Suprapubic skin (tissue), 4 donors: ENCODE measurements at regions not wholly inside any gene's neighbourhood (a gene's known extent, or its start where the extent isn't known, plus 50 kb on each side); places are given as distances from the start of the nearest gene placed in this dataset.

Experiments
- DNase-seq, 2 donors: peaks; one replicate each; pipeline ENCODE4 v3.0.0-alpha.2; 2019; ENCODE audit warnings: low spot score in 2 of 2
- H3K27ac ChIP-seq: fragments of 200-600 bp; sonication (generic); one replicate; pipeline ENCODE4 v1.5.1; 2019
- H3K27me3 ChIP-seq: fragments of 200-600 bp; sonication (generic); one replicate; pipeline ENCODE4 v1.5.1; 2019
- H3K36me3 ChIP-seq: fragments of 200-600 bp; sonication (generic); one replicate; pipeline ENCODE4 v1.5.1; 2019
- H3K4me1 ChIP-seq: fragments of 200-600 bp; sonication (generic); one replicate; pipeline ENCODE4 v1.5.1; 2019
- H3K4me3 ChIP-seq: fragments of 200-600 bp; sonication (generic); one replicate; pipeline ENCODE4 v1.5.1; 2019; ENCODE audit warnings: mild to moderate bottlenecking
- H3K9me3 ChIP-seq: fragments of 200-600 bp; sonication (generic); one replicate; pipeline ENCODE4 v1.5.1; 2019
- EP300 ChIP-seq: sonication (generic); formaldehyde crosslinking; IDR thresholded peaks from one replicate; pipeline ENCODE4 v1.6.1; 2017; ENCODE audit warnings: antibody characterized with exemption
- POLR2A ChIP-seq, 2 donors: fragments of 450-650 bp; IDR thresholded peaks; one replicate each; pipeline ENCODE4 v1.6.1; 2017; ENCODE audit warnings: antibody characterized with exemption in 2 of 2, mild to moderate bottlenecking in 2 of 2, moderate library complexity in 2 of 2
- POLR2AphosphoS5 ChIP-seq, 3 donors: sonication (generic); formaldehyde crosslinking; IDR thresholded peaks; one replicate each; pipeline ENCODE4 v1.6.1; 2017; ENCODE audit warnings: antibody characterized with exemption in 3 of 3
- WGBS: methylation state at CpG from one replicate; pipeline ENCODE4 v1.1.5; 2018; 5-methylcytosine and 5-hydroxymethylcytosine counted together
- TF ChIP-seq, protein P1 (sequence below), 2 donors: fragments of 200-600 bp in 1 of 2; fragments of 450-650 bp in 1 of 2; sonication (generic) in 1 of 2; IDR thresholded peaks; one replicate each; pipeline ENCODE4 v1.5.1; 2016 to 2019; ENCODE audit warnings: antibody characterized with exemption in 2 of 2, mild to moderate bottlenecking in 1 of 2, moderate library complexity in 1 of 2

DNA sequence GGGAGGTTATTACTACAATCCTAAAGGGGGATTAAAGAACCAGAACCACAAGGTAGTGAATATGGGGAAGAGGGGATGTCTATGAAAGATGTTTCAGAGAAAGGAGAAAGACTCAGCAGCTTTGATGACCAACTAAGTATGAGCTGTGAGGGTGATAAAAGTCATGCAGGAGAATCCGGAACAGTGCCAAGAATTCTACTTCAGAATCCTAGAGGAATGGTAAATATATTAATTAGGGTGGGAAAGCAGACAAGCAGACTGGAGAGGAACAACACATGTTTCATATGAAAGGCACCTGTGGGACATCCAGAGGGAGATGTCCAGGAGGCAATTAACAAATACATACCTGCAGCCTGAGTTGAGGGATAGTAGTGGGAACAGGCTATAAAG is 642.2 kb upstream of the DIPK2B start:
- 59% methylated on average over 1 of the region's 1 CpG for WGBS
- Histone ChIP-seq H3K4me3 (no peak overlapping the region), H3K27me3 (no peaks in the 10 kb centered on the region), H3K9me3 (no peaks in the 10 kb centered on the region), H3K27ac (no peak overlapping the region), H3K4me1 (peaks cover 6% of the 10 kb centered on the region), H3K36me3 (no peaks in the 10 kb centered on the region)
- TF ChIP-seq, protein P1, sequence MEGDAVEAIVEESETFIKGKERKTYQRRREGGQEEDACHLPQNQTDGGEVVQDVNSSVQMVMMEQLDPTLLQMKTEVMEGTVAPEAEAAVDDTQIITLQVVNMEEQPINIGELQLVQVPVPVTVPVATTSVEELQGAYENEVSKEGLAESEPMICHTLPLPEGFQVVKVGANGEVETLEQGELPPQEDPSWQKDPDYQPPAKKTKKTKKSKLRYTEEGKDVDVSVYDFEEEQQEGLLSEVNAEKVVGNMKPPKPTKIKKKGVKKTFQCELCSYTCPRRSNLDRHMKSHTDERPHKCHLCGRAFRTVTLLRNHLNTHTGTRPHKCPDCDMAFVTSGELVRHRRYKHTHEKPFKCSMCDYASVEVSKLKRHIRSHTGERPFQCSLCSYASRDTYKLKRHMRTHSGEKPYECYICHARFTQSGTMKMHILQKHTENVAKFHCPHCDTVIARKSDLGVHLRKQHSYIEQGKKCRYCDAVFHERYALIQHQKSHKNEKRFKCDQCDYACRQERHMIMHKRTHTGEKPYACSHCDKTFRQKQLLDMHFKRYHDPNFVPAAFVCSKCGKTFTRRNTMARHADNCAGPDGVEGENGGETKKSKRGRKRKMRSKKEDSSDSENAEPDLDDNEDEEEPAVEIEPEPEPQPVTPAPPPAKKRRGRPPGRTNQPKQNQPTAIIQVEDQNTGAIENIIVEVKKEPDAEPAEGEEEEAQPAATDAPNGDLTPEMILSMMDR (IDR thresholded peaks at IDR 0.05): no peak
- TF ChIP-seq POLR2AphosphoS5 (IDR thresholded peaks at IDR 0.05): no peak
- no peak for TF ChIP-seq POLR2A (IDR thresholded peaks at IDR 0.05)
- TF ChIP-seq EP300: no peak
- DNase-seq: no peak

DNA sequence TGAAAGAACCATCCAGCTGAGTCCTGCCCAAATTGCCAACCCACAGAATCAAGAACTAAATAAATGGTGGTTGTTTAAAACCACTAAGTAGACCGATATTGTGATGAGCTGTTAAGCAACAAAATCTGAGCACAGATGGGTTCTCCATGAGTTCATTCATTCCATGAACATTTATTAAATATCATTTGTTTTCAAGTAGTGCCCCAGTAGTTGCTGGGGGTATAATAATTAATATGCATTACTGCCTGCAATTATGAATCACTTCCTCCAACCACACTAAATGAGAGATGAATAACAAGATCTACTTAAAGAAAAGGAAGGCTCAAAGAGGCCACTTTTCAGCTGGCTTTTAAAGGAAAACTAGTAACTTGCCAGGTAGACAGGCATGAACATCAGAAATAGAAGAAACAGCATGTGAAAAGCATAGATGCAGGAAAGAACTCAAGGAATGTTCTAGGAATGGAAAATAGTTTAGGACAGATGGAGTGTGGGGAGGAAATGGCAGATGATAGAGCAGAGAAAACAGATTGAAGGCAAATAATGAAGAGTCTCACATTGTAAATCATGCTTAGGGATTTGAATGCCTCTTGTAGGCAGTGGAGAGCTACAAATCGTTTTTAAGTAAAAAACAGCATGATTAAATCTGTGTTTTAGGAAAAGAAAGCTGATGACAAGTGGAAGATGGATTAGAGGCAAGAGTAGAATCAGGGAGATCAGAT is 641.7 kb upstream of the DIPK2B start:
- Histone ChIP-seq H3K4me3 (no peak overlapping the region), H3K36me3 (no peaks in the 10 kb centered on the region), H3K9me3 (no peaks in the 10 kb centered on the region), H3K27ac (no peak overlapping the region), H3K4me1 (peaks cover 6% of the 10 kb centered on the region), H3K27me3 (no peaks in the 10 kb centered on the region)
- no peak for DNase-seq
- TF ChIP-seq POLR2AphosphoS5 (IDR thresholded peaks at IDR 0.05) (no peak), POLR2A (IDR thresholded peaks at IDR 0.05) (no peak)
- WGBS: 39% methylated on average over 2 of the region's 2 CpGs

DNA sequence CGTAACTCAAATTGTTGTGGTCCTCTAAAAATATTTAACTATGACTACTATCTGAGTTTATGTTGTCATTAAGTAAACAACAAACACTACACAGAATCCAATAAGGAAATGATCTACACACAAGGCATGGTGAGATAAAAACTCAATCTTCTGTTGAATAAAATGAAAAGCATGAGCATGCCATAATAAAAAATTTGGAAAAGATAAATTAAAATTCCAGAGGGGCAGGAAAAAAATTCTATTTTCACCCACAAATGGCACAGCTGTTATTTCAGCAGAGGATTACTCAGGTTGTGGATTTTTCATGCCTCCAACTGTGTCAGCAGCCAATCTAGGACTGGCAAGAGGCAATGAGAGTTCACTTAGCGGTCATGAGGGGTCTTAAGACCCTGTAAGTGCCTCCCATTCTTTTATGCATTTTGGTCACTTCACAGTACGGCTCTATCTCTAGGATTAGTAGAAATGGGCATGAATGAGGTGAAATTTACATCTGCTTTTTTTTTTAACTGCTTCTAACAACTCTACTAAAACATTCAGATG is 639.8 kb upstream of the DIPK2B start:
- H3K36me3 ChIP-seq: no peaks in the 10 kb centered on the region
- H3K9me3 ChIP-seq: no peaks in the 10 kb centered on the region
- peaks cover 6% of the 10 kb centered on the region for H3K4me1 ChIP-seq
- 68% methylated on average over 3 of the region's 3 CpGs for WGBS
- no peak for DNase-seq
- no peak overlapping the region for H3K27ac ChIP-seq
- TF ChIP-seq EP300 (no peak), POLR2AphosphoS5 (IDR thresholded peaks at IDR 0.05) (no peak), POLR2A (IDR thresholded peaks at IDR 0.05) (no peak)
- TF ChIP-seq, protein P1 (IDR thresholded peaks at IDR 0.05): no peak
- H3K27me3 ChIP-seq: no peaks in the 10 kb centered on the region
- H3K4me3 ChIP-seq: no peak overlapping the region

DNA sequence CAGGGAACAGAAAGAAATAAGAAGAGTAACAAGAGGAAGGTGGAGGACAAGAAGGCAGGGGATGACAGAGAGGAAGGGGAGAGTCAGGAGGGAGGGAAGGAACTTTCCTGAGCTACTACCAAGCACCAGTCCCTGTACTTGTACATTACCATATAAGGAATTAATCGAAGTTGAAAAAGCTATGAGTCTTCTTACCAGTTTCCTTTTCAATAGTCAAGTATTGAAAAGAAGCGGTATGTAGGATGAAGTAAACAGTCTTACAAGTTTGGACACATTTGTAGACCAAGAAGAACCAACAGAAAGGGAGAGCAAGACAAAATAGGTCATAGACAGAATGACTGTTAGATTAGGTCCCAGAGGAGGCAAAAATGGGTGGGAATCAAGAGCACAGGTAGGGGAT is 629.7 kb upstream of the DIPK2B start:
- H3K27ac ChIP-seq: no peak overlapping the region

DNA sequence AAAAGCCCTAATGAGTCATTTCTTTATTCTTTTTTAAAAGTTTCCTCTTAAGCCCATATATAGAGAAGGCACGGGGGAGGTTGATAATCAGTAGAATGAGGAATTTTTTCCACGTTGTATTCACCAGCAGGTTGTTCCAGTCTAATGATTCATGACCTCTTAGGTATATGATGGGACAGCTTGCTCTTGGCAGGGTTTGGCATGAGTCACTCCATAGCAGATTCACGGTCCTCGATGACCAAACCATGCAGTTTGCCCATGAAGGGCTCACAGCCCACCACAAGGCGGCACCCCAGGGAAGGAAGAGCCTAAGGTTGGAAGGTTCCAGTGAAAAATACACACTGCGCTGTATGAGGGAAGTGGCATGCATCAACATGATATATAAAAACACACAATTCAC is 623.8 kb upstream of the DIPK2B start:
- 44% methylated on average over 6 of the region's 6 CpGs for WGBS
- Histone ChIP-seq H3K9me3 (no peaks in the 10 kb centered on the region), H3K4me1 (no peaks in the 10 kb centered on the region), H3K4me3 (no peak overlapping the region), H3K36me3 (no peaks in the 10 kb centered on the region), H3K27ac (no peak overlapping the region), H3K27me3 (no peaks in the 10 kb centered on the region)
- no peak for DNase-seq
- TF ChIP-seq, protein P1 (IDR thresholded peaks at IDR 0.05): peak in 1 of 2 donors; percentile 35
- peak in 1 of 3 donors; percentile 11 for TF ChIP-seq POLR2AphosphoS5 (IDR thresholded peaks at IDR 0.05)
- TF ChIP-seq POLR2A (IDR thresholded peaks at IDR 0.05): no peak
- no peak for TF ChIP-seq EP300

More for the DNA sequence above, 629.7 kb upstream of the DIPK2B start:
- H3K4me1 ChIP-seq: no peaks in the 10 kb centered on the region
- DNase-seq: no peak
- 77% methylated on average over 2 of the region's 2 CpGs for WGBS
- no peak overlapping the region for H3K4me3 ChIP-seq
- no peaks in the 10 kb centered on the region for H3K36me3 ChIP-seq
- TF ChIP-seq POLR2AphosphoS5 (IDR thresholded peaks at IDR 0.05): no peak
- no peak for TF ChIP-seq EP300
- TF ChIP-seq POLR2A (IDR thresholded peaks at IDR 0.05): no peak
- TF ChIP-seq, protein P1 (IDR thresholded peaks at IDR 0.05): no peak
- H3K9me3 ChIP-seq: no peaks in the 10 kb centered on the region
- no peaks in the 10 kb centered on the region for H3K27me3 ChIP-seq
